COR-L47 (cell line): ENCODE measurements at regions not wholly inside any gene's neighbourhood (a gene's known extent, or its start where the extent isn't known, plus 50 kb on each side); places are given as distances from the start of the nearest gene placed in this dataset.
"Not testable (repeated sequence)": the region's sequence is repeated elsewhere in the genome, so short reads cannot be mapped to it uniquely, and the experiment has no call there.

Source experiments
- DNase-seq: peaks from one replicate; lab custom pipeline; 2025; lab: John Stamatoyannopoulos, UW

- DNase-seq: no peak
Observed at GRCh38 chr6:106884576-106884975, 90.0 kb downstream of the CD24 start.

- DNase-seq: no peak
Observed at GRCh38 chr6:106883808-106884262, 90.7 kb downstream of the CD24 start.

GRCh38 chr6:106882601-106883518 lies 91.7 kb downstream of the CD24 start:
- no peak for DNase-seq

DNA sequence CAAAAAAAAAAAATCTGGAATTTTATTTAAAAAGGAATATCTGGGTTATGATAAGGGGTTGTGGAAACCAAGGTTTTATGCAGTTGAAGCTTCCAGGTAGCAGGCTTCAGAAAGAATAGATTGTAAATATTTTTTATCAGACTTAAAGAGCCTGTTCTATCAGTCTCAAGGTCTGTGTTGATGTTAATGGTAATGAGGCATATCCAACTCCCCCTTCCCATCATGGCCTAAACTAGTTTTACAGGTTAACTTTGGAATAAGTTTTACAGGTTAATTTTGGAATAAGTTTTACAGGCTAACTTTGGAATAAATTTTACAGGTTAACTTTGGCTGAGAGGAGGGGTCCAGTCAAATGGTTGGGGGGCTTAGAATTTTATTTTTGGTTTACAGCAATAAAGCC lies 92.4 kb downstream of the CD24 start:
- DNase-seq: no peak

DNA sequence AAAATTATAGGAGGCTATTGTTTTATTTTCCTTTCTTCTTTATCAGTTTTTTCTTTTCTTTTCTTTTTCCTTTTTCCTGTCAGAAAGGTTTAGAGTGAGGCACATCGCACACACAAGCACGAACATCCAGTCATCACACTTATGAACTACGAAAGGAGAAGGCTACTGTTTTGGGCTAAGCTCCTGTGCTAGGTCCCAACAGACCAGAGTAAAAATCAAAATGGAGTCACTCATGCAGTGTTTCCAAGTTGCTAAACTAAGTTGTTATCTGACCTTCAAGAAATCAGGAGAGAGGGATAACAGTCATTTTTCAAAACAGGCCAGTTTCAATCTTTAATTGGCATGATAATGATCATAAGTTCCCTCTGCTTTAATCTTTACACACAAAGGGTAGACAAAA lies 93.6 kb downstream of the CD24 start:
- DNase-seq: no peak

DNA sequence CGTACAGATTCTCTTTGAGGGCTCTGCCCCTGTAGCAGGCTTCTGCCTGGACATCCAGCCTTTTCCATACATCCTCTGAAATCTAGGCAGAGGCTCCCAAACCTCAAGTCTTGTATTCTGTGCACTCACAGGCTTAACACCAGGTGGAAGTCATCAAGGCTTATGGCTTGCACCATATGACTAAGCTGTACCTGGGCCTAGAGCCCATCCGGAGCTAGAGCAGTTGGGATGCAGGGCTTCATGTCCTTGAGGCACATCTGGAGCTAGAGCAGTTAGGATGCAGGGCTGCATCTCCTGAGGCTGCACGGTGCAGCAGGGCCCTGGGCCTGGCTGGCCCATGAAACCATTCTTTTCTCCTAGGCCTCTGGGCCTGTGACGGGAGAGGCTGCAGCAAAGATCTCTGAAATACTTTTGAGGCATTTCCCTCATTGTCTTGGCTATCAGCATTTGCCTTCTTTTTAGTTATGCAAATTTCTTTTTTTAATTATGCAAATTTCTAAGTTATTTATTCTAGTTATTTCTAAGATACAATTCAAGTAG lies 98.7 kb downstream of the CD24 start:
- DNase-seq: no peak

- no peak for DNase-seq
Observed at GRCh38 chr6:106874481-106874880, 100.0 kb downstream of the CD24 start.

DNA sequence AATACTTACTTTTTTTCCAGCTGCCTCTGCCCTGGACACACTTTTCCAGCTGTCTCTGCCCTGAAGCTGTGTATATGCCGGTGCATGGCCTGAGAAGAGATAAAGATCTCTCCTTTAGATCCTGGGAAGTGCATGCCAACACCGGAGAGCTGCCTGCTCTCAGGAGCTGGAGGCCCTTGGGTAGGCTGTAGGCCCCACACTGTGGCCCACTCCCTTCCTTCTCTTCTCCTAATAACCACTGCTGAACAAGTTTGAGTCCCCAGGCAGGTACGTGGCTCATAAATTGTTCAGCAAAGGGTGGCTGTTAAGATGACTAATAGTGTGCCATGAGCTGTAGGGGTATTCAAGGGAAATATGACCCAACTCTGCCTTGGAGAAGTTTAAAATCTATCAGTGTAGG lies 102.5 kb downstream of the CD24 start:
- no peak for DNase-seq

GRCh38 chr6:106870824-106871717 lies 103.5 kb downstream of the CD24 start:
- no peak for DNase-seq

GRCh38 chr6:106870069-106870468 lies 104.5 kb downstream of the CD24 start:
- DNase-seq: no peak

DNA sequence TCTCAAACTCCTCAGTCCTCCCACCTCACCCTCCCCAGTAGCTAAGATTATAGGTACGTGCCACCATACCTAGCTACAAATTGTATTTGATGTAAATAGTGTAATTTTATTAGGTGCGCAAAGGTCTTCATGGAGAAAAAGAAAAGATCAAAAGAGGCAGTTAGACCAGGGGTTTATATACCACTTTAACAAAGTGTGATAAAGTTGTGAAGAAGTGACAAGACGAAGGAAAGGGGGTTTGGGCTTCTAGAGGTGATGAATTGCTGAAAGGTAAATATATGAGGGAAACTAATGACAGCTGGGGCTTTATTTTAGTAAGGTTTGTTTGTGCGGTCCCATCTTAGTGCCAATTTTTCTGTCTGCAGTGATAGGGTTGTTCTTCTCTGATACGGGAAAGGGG lies 105.3 kb downstream of the CD24 start:
- no peak for DNase-seq

DNA sequence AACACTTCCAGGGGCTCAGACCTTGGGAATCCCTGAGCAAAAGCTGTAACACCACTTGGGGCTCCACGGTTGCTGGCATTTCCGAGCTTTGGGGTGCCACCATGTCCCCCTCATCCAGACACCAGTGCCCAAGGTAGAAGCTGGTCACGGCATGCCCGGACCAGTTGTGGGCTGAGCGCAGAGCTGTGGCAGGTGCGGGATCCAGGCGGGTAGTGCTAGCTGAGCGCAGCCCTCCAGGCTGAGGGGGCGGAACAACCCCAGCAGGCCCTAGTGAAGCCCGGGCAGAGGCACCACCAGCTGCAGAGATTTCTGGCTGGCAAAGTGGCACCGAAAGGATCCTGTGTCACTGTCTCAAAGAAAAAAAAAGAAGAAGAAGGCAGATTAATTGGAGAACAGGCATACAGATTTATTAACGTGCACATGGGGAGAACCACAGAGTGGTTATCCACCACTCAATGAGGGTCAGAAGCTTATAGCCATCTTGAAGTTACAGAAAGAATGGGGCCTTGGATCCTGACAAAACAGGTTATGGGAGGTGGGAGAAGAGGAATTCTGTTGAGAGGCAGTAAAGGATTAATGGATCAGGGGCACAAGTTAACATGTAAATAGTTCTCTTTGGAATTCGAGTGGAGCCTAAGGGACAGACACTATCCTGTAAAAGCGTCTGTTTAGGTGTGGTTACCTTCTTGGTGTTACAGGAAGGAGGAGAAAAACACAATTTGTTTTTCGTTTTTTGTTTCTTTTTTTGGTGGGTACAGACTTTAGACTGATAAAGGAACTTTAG lies 107.5 kb downstream of the CD24 start:
- DNase-seq: no peak

- DNase-seq: no peak
Observed at GRCh38 chr6:106862858-106863257, 111.7 kb downstream of the CD24 start.

DNA sequence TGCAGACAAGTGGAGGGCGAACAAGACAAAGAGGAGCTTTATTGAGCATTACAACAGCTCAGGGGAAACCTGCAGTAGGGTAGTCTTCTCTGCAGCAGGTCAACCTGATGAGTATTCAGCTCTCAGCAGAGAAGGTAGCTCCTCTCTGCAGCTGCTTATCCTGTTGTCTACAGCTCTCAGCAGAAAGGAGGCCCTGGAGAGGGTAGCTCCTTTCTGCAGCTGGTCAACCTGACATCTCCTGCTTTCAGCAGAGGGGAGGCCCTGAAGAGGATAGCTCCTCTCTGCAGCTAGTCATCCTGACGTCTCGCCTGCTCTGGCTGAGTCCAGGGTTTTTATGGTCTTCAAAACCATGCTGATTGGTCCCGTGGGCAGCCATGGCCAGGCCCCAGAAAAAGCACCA lies 113.6 kb downstream of the CD24 start:
- DNase-seq: no peak

DNA sequence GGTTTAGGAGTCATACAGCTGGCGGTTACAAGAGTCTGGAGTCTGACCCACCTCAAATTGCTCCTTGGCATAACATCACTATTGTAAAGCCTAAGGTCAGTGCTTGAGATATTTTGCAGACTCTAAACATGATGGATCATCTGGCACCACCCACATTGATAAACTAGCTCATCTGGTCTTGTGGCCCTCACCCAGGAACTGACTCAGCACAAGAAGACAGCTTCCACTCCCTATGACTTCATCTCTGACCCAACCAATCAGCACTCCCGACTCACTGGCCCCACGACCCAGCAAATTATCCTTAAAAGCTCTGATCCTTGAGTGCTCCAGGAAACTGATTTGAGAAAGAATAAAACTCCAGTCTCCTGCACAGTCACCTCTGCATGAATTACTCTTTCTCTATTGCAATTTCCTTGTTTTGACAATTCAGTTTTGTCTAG lies 115.9 kb downstream of the CD24 start:
- DNase-seq: no peak

GRCh38 chr6:106857771-106858652 lies 116.5 kb downstream of the CD24 start:
- no peak for DNase-seq

- DNase-seq: not testable (repeated sequence)
Observed at GRCh38 chr6:106857310-106857709, 117.2 kb downstream of the CD24 start.

DNA sequence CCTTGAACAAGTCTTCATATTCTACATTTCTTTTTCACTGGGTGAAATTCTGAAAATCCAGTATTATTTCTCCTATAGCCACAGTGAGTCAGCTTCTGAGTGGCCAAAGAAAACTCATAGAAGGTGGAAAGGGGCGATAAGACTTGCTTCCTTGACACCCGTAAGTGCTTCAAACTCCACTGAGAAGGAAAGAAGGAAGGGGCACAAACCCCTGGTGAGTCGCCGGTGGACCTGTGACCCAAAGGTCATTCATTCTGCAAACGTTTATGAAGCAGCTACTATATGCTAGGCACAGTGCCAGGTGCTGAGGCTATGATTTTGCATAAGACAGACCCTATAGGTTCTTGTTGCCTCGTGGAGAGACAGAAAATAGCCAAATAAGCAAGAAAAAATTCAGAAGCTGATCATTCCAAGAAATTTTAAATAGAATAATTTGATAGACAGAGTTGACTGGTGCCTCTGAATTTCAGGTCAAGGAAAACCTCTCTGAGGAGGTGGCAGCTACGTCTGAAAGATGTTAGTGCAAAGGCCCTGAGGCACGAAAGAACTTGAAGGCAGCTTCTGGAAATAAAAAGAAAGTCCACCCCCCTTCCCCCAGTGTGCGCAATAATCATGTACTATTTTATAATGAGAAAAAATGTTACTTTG lies 118.2 kb downstream of the CD24 start:
- DNase-seq: no peak

DNA sequence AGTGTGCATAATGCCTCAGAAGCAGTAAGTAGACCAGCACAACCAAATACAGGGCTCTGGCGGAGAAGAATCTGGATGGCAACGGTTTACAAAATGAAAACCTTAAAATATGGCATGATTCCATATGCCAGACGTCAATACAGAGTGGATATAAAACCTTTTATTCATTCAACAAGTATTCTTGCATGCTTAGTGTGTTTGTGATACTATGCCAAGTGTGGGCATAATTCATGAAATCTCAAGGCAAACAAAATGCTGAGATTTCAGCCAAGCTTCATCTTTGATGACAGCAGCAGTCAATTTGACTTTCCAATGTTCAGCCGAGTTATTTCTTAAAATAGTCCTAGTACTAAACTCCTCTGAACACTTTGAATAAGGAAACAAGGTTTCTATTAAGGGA lies 119.4 kb downstream of the CD24 start:
- no peak for DNase-seq

DNA sequence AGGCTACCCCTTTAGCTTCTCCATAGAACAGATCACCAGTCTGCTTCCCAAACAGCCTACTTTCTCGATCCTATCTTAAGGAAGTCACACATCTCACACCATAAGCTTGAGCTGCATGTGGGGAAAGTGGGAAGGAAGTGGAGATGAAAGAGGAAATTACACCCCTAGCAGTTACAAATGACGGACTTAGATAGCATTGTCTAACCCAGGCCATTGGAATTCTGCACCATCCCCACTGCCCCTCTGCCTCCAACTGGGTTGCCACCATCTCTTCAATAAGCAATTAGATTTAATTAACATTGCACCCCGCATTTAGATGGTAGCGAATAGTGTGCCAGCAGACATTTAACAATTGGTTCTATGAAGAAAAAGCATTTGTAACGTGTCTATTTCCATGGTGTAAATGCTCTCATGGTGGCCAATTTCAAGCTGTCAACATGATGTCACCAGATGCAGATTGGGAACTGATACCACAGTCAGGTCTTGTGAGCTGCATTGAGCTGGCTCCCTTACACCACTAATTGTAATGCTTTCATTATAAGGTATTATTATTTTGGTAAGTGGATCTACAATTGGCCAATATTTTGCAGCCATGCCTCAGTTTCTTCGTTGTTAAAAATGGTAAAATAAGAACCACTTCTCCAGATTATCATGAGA lies 124.7 kb downstream of the CD24 start:
- DNase-seq: no peak
